Kasumi-1 (cell line): ENCODE measurements at regions not wholly inside any gene's neighbourhood (a gene's known extent, or its start where the extent isn't known, plus 50 kb on each side); places are given as distances from the start of the nearest gene placed in this dataset.

Experiments
- DNase-seq, 2 experiments: peaks; one replicate each; lab custom pipeline; 2025; lab: John Stamatoyannopoulos, UW

DNA sequence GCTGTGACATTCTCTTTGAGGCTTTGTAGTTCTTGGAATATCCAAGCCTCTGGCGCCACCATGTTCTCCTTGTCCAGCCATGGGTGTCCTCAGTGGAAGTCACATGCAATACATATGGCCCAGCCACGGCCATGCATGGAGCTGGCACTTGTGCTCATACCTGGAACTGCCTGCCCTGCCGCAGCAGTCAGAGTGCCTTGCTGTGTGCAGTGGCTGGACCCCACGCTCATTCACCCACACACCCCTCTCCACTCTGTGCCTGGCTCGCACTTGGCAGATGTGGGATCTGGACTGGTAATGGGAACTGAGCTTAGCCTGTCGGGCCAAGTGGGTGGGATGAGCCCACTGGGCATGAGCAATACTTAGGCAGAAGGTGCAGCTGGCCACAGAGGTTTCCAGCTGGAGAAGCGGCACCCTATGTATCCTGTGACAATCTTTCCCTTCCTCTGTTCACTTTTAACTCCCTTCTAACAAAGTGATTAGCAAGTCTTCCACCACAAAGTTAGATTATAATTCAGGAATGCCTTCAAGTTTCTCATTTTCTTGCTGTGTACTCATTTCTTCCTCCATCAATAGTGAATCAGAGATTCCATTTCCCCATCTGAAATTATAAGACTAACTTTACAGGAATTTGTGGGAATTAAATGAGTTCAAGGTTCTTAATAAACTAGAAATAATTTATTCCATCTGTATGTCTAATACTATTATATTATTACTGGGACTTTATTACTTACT, 351.6 kb upstream of the NCAM2 start:
- DNase-seq: no peak

DNA sequence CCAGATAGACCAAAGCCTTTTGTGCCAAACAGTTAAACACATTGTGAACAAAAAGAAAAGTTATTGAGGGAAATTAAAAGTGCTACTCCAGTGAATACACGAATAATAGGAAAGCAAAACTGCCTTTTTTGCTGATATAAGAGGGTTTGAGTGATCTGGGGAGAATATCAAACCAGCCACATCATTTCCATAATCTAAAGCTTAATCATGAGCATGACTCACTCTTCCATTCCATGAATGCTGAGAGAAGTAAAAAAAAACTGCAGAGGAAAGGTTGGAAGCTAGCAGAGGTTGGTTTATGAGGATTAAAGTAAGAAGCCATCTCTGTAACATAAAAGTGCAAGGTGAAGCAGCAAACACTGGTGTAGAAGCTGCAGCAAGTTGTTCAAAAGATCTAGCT, 350.6 kb upstream of the NCAM2 start:
- no peak for DNase-seq

GRCh38 chr21:20649231-20649630, 349.0 kb upstream of the NCAM2 start:
- no peak for DNase-seq

DNA sequence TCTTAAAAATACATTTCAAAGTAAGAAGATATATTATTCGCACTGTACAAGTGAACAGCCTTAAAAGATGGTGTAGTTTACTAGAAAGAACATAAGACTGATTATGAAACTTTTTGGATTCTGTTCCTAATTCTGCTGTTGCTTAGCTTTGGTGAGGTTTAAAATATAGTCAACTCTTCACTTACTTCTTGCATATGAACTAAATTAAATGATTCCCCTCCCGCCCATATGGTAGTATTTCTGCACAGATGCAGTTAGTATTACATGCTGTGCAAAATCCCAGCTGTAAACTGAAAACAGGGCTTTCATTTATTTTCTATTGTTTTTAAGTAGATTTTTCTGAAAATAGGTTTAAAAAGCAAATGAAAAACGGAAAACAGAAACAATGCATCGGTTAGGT, 345.4 kb upstream of the NCAM2 start:
- DNase-seq: no peak

GRCh38 chr21:20661246-20661645, 337.0 kb upstream of the NCAM2 start:
- no peak for DNase-seq

GRCh38 chr21:20661745-20662422, 336.3 kb upstream of the NCAM2 start:
- DNase-seq: no peak

DNA sequence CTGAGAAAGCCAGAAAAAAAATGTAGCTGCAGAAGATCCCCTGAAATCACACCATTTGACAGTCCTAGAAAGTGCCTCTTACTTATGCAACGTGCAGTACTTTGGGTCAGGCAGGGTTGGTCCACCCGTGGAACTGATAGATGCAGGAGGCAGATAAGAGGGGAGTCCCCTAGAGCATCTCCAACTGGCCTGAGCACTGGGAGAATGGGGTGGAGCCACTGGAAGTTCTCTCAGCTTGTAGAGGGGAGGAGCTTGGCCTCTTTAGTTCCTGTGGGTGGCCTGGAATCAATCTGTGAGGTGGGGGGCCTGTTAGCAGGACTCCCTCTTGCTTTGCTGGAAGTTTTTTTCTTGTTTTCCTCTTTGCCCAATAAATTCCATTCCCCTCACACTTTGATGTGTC, 335.7 kb upstream of the NCAM2 start:
- DNase-seq: no peak

DNA sequence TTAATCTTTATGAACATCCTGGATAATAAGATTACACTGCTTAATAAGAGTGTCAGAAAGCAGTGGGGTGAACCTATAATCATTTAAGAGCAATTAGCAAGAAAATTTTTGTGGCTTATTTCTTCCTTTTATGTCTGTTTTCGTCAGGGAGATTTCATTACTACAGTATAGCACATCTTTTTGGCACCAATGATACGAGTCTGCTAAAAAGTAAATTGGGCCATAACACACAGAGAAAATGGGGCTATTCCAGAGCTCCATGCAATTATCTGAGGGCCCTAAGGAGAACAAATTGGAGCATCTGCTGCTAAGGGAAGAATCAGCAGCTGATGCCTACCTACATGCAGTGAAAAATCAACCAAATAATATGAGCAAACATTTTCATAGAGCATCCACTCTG, 330.3 kb upstream of the NCAM2 start:
- no peak for DNase-seq

DNA sequence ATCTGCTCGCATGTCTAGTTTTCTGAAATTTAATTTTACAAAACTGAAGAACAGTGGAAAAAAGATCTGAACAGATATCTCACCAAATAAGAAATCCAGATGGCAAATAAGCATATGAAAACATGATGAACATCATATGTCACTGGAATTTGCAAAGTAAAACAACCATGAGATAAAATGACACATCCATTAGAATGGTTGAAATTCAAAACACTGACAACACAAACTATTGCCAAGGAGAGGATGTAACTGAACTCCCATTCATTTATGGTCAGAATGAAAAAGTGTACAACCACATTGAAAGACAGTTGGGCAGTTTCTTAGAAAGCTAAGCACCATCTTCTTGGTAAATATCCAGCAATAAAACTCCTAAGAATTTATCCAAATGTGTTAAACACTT, 312.7 kb upstream of the NCAM2 start:
- no peak for DNase-seq

DNA sequence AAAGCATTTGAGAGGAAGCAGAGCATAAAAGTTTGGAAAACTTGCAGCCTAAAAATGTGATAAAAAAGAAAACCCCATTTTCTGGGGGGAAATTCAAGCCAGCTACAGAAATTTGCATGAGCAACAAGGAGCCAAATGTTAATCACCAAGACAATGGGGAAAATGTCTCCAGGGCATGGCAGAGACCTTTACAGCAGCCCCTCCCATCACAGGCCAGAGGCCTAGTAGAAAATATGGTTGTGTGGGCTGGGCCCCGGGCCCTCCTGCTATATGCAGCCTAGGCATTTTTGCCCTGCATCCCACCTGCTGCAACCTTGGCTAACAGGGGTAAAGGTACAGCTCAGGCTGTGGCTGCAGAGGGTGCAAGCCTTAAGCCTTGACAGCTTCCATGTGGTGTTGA, 299.6 kb upstream of the NCAM2 start:
- no peak for DNase-seq

- DNase-seq: no peak
These were observed 297.0 kb upstream of the NCAM2 start for GRCh38 chr21:20701235-20701634.

GRCh38 chr21:20703112-20703767, 295.0 kb upstream of the NCAM2 start:
- DNase-seq: no peak

DNA sequence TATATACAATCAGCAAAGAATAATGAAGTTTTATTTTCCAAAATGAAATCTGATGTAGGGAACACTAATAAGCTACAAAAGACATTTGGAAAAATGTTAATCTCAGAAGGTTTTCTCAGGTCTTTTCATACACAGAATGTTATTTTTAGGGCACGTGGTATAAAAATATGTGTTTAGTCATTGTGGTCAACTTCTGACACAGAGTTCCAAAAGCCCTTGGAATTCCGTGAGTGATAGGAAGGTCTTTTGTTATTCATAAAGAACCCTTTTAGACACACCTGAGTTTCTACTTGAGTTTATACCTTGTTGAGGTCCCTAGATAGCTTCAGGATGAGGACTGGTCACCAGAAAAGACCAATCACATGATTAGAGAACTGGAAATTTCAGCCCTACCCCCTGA, 277.6 kb upstream of the NCAM2 start:
- no peak for DNase-seq

DNA sequence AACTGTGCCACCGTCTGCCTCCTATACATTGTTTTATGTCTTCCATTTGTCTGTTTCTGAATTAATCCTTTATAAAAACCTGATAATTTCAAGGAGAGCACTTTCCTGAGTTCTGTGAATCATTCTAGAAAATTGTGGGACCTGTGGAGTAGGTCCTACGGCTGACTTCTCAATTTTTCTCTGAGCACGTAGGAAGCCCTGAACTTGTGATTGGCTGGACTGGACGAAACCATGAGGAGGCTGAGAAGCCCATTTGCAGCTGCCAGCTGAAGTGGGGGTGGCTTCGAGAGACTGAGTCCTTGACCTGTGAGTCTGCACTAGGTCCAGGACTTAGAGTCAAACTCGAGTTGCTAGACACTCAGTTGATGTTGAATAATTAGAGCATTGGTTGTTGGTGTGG, 277.1 kb upstream of the NCAM2 start:
- no peak for DNase-seq

GRCh38 chr21:20728691-20729090, 269.5 kb upstream of the NCAM2 start:
- no peak for DNase-seq

- no peak for DNase-seq
These were observed 268.8 kb upstream of the NCAM2 start for GRCh38 chr21:20729376-20729775.

DNA sequence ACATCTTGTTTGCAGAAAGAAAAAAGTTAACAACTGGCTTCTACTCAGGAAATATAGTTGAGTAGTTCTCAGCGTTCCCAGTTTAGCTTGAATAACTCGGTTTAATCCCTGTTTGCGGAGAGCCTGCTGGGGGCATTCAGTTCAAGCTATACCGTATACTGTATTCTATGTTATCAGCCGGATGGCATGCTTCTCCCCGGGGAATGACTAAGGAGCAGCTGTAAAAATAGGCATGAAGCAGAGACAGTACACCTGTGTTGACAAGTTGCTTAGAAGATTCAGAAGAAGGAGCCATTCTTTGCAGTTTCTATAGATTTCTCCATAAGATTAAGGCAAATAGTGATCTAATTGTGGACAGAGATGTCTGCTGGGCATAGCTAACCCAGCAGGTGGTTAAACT, 267.8 kb upstream of the NCAM2 start:
- DNase-seq: no peak

GRCh38 chr21:20735257-20735656, 263.0 kb upstream of the NCAM2 start:
- no peak for DNase-seq

- no peak for DNase-seq
These were observed 260.8 kb upstream of the NCAM2 start for GRCh38 chr21:20737227-20737913.

GRCh38 chr21:20739421-20739820, 258.8 kb upstream of the NCAM2 start:
- peak; percentile 4 to 32 for DNase-seq

GRCh38 chr21:20741445-20741844, 256.8 kb upstream of the NCAM2 start:
- DNase-seq: no peak

DNA sequence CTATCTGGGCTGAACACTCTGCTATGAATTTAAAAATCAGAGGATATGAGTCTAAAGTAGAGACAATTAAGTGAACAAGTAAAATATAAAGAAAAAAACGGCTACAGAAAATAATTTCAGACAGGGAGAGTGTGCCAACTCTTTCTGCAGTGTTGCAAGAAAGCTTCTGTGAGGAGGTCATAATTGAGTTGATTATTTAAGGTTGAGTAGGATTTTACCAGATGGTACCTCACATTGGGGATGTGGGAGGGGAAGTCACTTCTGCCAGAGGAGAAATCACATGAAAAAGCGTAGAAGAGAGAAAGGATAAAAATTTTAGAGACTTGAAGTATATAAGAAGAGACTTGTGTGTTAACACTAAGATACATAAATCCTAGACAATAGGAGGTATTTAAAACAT, 238.0 kb upstream of the NCAM2 start:
- DNase-seq: no peak

- DNase-seq: no peak
These were observed 223.5 kb upstream of the NCAM2 start for GRCh38 chr21:20774737-20775136.
